HG03575 (cell line): ENCODE measurements at regions not wholly inside any gene's neighbourhood (a gene's known extent, or its start where the extent isn't known, plus 50 kb on each side); places are given as distances from the start of the nearest gene placed in this dataset.

Experiments
- ATAC-seq: cut with Tn5 transposase; IDR thresholded peaks from one replicate; pipeline ENCODE4 v1.9.1; 2021; ENCODE audit not compliant: unreplicated experiment, insufficient number of reproducible peaks, low FRiP score; ENCODE audit errors: extremely low read depth

- no peak for ATAC-seq
Observed at GRCh38 chr4:22895482-22895881, 202.7 kb downstream of the GBA3 start.

- no peak for ATAC-seq
Observed at GRCh38 chr4:22884157-22884556, 191.4 kb downstream of the GBA3 start.

DNA sequence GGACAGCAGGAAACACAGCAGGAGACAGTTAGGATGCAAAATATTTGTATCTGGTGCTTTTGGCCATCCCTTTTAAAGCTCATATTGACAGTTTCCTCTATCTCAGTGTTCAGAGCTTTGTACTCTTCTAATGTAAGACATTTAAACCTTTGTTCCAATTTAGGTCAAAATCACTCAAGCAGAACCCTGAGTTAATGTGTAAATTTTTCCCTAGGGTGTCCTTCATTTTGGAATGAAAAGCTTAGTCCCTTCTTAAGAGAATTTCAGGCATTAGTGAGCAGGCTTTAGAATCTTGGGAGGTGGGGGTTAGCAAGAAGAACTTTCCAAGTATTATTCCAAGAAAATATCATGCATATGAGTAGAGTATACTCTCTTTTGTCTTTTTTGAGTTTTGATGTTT, 188.7 kb downstream of the GBA3 start:
- ATAC-seq: no peak

DNA sequence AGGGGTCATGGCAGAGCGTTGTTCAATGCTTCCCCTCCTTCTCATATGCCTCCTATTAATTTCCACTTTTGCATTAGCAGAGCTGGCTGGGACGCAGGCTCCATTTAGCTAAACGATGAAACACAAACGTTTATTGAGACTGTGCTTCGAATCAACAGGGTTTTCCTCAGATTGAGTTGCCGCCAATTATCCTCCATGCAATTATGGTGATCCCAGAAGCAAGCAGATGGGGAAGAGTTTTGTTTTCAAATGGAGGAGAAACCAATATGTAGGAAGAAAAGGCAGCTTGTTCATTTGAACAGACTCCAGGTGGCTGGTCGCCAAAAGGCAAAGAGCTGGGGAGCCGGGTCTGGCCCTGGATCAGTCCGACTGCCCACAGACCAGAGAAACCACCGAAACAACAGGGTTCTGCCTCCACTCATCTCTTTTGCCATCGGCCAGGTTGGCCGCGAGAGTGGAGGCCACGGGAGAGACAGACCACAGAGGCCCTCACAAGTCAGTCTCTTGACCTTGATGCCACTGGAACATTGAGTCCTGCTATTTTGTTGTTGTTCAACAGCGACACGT, 184.8 kb downstream of the GBA3 start:
- ATAC-seq: no peak

- no peak for ATAC-seq
Observed at GRCh38 chr4:22876270-22876669, 183.5 kb downstream of the GBA3 start.

GRCh38 chr4:22875587-22876257, 183.0 kb downstream of the GBA3 start:
- ATAC-seq: no peak

DNA sequence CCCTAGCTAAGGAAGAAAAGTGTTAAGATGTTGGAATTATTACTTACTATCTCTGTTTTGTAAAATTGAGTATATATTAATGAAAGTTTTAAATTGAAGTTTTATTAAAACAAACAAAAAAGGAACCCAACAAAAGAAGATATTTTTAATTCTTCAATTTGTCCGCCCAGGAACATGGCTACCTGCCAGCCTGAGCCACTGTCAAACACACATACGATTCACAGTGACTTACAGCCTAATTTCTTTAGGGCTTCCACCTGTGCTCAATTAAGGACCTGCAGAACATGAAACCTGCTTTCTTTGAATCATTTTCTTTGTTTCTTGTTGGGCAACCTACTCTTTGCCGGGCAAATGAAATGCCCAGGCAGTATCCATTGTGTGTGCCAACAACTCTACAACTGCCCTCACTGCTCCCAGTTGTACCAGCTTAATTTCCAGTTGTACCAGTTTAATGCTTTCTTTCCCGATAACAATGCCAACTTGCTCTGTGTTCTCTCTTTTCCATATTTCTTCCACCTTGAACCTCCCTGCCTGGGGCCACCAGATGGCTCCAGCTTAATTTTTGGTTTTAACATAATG, 181.7 kb downstream of the GBA3 start:
- no peak for ATAC-seq

- ATAC-seq: no peak
Observed at GRCh38 chr4:22873899-22874298, 181.2 kb downstream of the GBA3 start.

GRCh38 chr4:22870847-22871449, 178.2 kb downstream of the GBA3 start:
- no peak for ATAC-seq

- ATAC-seq: no peak
Observed at GRCh38 chr4:22869235-22869634, 176.5 kb downstream of the GBA3 start.
